GM12873 (cell line): ENCODE measurements at regions not wholly inside any gene's neighbourhood (a gene's known extent, or its start where the extent isn't known, plus 50 kb on each side); places are given as distances from the start of the nearest gene placed in this dataset.

ENCODE experiments used
- TF ChIP-seq, protein P1 (sequence below): IDR thresholded peaks from 2 replicates; pipeline ENCODE4 v1.5.1; 2012; ENCODE audit warnings: low read depth, mild to moderate bottlenecking, moderate library complexity, low read length, control low read depth; ENCODE audit not compliant: insufficient read depth; ENCODE audit errors: missing control alignments

DNA sequence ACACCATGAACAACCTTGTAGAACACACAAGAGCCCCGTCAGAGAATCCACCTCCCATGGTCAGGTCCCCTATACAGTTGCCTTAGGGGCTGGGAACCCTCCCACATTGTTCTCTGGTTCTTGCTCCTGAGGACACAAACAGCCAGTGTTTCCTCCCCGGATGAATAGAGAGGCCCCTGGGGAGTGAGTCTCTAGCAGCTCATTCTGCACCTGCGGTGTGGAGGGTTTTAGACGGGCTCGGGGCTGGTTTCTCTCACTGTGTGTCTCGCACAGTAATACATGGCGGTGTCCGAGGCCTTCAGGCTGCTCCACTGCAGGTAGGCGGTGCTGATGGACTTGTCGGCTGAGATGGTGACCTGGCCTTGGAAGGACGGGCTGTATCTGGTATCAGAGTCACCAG lies 1052.1 kb downstream of the TMEM121 start:
- TF ChIP-seq, protein P1, sequence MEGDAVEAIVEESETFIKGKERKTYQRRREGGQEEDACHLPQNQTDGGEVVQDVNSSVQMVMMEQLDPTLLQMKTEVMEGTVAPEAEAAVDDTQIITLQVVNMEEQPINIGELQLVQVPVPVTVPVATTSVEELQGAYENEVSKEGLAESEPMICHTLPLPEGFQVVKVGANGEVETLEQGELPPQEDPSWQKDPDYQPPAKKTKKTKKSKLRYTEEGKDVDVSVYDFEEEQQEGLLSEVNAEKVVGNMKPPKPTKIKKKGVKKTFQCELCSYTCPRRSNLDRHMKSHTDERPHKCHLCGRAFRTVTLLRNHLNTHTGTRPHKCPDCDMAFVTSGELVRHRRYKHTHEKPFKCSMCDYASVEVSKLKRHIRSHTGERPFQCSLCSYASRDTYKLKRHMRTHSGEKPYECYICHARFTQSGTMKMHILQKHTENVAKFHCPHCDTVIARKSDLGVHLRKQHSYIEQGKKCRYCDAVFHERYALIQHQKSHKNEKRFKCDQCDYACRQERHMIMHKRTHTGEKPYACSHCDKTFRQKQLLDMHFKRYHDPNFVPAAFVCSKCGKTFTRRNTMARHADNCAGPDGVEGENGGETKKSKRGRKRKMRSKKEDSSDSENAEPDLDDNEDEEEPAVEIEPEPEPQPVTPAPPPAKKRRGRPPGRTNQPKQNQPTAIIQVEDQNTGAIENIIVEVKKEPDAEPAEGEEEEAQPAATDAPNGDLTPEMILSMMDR, result no peak

GRCh38 chr14:106579084-106579483 lies 1052.7 kb downstream of the TMEM121 start:
- TF ChIP-seq, protein P1, result no peak

- TF ChIP-seq, protein P1, result no peak
Measured at GRCh38 chr14:106585692-106586091, 1059.3 kb downstream of the TMEM121 start.

GRCh38 chr14:106586098-106586704 lies 1059.8 kb downstream of the TMEM121 start:
- TF ChIP-seq, protein P1, result peak; percentile 97

- TF ChIP-seq, protein P1, result peak; percentile 43
Measured at GRCh38 chr14:106592115-106592852, 1065.9 kb downstream of the TMEM121 start.

GRCh38 chr14:106599209-106599608 lies 1072.8 kb downstream of the TMEM121 start:
- TF ChIP-seq, protein P1, result no peak

GRCh38 chr14:106605548-106606448 lies 1079.4 kb downstream of the TMEM121 start:
- TF ChIP-seq, protein P1, result peak; percentile 89
